PC-9 (cell line): ENCODE measurements at regions not wholly inside any gene's neighbourhood (a gene's known extent, or its start where the extent isn't known, plus 50 kb on each side); places are given as distances from the start of the nearest gene placed in this dataset.

Source experiments
- EZH2 ChIP-seq: fragments of 200-600 bp; sonication (generic); IDR thresholded peaks from 2 replicates; pipeline ENCODE4 v1.8.0; 2017; ENCODE audit warnings: antibody characterized with exemption, low read depth
- TF ChIP-seq, protein P1 (sequence below): fragments of 200-600 bp; sonication (generic); conservative IDR thresholded peaks from 2 replicates; pipeline ENCODE4 v1.6.1; 2017; ENCODE audit warnings: mixed run types, antibody characterized with exemption, mild to moderate bottlenecking, moderate library complexity

DNA sequence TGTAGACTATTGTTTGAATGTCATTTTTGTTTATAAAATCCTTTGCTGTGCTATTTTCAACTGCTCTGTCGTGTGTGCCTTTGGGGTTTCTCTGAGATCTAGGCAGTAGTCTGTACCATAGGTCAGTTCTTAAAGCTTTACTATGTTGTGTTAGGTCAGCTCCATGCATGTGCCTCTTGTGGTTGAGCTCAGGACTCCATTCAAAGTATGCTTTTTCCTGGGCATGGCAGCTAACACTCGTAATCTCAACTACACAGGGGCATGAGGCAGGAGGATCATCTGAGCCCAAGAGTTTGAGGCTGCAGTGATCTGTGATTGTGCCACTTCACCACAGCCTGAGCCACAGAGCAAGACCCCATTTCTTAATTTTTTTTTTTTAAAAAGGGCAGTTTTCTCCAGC lies 174.4 kb upstream of the SPHKAP start:
- TF ChIP-seq, protein P1, sequence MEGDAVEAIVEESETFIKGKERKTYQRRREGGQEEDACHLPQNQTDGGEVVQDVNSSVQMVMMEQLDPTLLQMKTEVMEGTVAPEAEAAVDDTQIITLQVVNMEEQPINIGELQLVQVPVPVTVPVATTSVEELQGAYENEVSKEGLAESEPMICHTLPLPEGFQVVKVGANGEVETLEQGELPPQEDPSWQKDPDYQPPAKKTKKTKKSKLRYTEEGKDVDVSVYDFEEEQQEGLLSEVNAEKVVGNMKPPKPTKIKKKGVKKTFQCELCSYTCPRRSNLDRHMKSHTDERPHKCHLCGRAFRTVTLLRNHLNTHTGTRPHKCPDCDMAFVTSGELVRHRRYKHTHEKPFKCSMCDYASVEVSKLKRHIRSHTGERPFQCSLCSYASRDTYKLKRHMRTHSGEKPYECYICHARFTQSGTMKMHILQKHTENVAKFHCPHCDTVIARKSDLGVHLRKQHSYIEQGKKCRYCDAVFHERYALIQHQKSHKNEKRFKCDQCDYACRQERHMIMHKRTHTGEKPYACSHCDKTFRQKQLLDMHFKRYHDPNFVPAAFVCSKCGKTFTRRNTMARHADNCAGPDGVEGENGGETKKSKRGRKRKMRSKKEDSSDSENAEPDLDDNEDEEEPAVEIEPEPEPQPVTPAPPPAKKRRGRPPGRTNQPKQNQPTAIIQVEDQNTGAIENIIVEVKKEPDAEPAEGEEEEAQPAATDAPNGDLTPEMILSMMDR = no peak
- no peak for TF ChIP-seq EZH2
